Activated T-helper 2 cell treated with anti-CD3 and anti-CD28 coated beads, Interferon-gamma antibody, Interleukin-2, Interleukin-4, amounts not matched to agents 10 μg/mL and 5 μg/mL and 100 μg/mL, durations not matched to agents 14 hours and 24 hours and 36 hours (primary cell): ENCODE measurements at regions not wholly inside any gene's neighbourhood (a gene's known extent, or its start where the extent isn't known, plus 50 kb on each side); places are given as distances from the start of the nearest gene placed in this dataset.
"Not testable (repeated sequence)": the region's sequence is repeated elsewhere in the genome, so short reads cannot be mapped to it uniquely, and the experiment has no call there.

Source experiments
- DNase-seq: peaks from one replicate; pipeline ENCODE4 v3.0.0; 2021; ENCODE audit warnings: low spot score
- H3K27ac Mint-ChIP-seq: one replicate; pipeline ENCODE4 v1.8.0; 2021; ENCODE audit warnings: mixed read lengths
- H3K27me3 Mint-ChIP-seq: one replicate; pipeline ENCODE4 v1.8.0; 2021; ENCODE audit warnings: low read depth, mixed read lengths
- H3K36me3 Mint-ChIP-seq: one replicate; pipeline ENCODE4 v1.8.0; 2021; ENCODE audit warnings: low read depth, mixed read lengths
- H3K4me1 Mint-ChIP-seq: one replicate; pipeline ENCODE4 v1.8.0; 2021; ENCODE audit warnings: low read depth, mixed read lengths
- H3K4me3 Mint-ChIP-seq: one replicate; pipeline ENCODE4 v1.8.0; 2021; ENCODE audit warnings: low read depth, mild to moderate bottlenecking, moderate library complexity, mixed read lengths
- H3K9me3 Mint-ChIP-seq: one replicate; pipeline ENCODE4 v1.8.0; 2021; ENCODE audit warnings: mixed read lengths
- intact Hi-C: fragments of 100-400 bp; cut with micrococcal nuclease; formaldehyde crosslinking; loops from one replicate; pipeline ENCODE4 v1.15.1; 2023

- Mint-ChIP-seq H3K27ac (no peak overlapping the region), H3K4me3 (no peak overlapping the region), H3K9me3 (no peaks in the 10 kb centered on the region), H3K36me3 (no peaks in the 10 kb centered on the region), H3K4me1 (no peaks in the 10 kb centered on the region), H3K27me3 (no peaks in the 10 kb centered on the region)
- no peak for DNase-seq
- intact Hi-C loops: no loop called here
These were observed 301.8 kb downstream of the MED10 start for GRCh38 chr5:6076341-6077239.

GRCh38 chr5:6072488-6072887 is 305.9 kb downstream of the MED10 start:
- H3K36me3 Mint-ChIP-seq, intact Hi-C loops, H3K4me1 Mint-ChIP-seq, H3K4me3 Mint-ChIP-seq, H3K27ac Mint-ChIP-seq, DNase-seq, H3K27me3 Mint-ChIP-seq, H3K9me3 Mint-ChIP-seq: not testable (repeated sequence)

GRCh38 chr5:6069496-6070185 is 308.7 kb downstream of the MED10 start:
- intact Hi-C loops: no loop called here
- H3K36me3 Mint-ChIP-seq: no peaks in the 10 kb centered on the region
- DNase-seq: no peak
- H3K9me3 Mint-ChIP-seq: no peaks in the 10 kb centered on the region
- H3K27ac Mint-ChIP-seq: no peak overlapping the region
- H3K4me1 Mint-ChIP-seq: no peaks in the 10 kb centered on the region
- H3K4me3 Mint-ChIP-seq: no peak overlapping the region
- H3K27me3 Mint-ChIP-seq: no peaks in the 10 kb centered on the region

DNA sequence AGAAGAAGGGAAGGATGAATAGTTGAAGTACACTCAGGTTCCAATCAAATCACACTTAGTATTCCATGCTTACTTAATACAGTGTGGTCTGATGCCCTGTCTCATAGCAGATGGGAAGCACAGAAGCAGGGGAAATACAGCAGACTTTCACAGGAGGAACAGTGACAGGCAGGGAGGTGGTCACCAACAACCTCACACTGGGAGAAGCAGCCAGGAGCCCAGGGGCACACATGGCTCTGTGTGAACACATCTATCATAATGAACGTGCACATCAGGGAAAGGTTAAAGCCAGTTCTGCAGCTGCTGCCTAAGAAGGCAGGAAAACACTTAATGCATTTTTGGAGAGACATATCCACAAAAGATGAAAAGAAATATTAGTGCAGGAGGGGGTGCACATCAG is 312.3 kb downstream of the MED10 start:
- Mint-ChIP-seq H3K36me3 (no peaks in the 10 kb centered on the region), H3K9me3 (no peaks in the 10 kb centered on the region), H3K4me1 (no peaks in the 10 kb centered on the region), H3K27ac (no peak overlapping the region), H3K27me3 (no peaks in the 10 kb centered on the region), H3K4me3 (no peak overlapping the region)
- no peak for DNase-seq
- intact Hi-C loops: no loop called here

DNA sequence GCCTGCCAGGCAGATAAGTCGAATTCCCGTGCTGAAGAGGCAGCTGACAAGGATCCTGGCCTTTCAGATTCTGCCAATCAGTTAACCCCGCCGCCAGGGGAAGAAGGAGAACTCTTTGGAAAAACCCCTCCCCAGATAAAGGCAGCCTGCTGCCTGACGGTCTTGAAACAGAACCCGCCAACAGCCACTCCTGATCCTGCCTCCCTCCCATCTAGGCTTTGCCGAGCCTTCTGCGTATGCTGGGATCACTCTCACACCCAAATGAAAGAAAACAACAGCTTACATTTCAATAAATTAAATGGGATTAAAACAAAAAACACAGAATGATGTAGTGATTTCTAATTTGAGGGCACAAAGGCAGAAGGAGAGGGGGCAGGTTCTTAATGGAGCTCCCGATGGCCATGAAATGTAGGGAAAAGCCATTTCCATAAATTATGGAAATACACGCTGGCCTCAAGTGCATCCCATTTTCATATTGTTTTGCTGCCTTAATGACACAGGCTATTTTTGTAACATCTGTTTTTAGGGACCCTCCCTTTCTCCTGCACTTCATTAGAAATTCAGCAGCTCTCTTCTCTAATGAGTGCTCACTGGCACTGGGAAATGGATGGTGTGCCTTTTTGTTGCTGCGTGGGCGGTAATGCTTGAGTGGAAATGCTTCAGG is 319.1 kb downstream of the MED10 start:
- H3K4me1 Mint-ChIP-seq: no peaks in the 10 kb centered on the region
- DNase-seq: no peak
- H3K27me3 Mint-ChIP-seq: no peaks in the 10 kb centered on the region
- no peak overlapping the region for H3K4me3 Mint-ChIP-seq
- intact Hi-C loops: no loop called here
- no peak overlapping the region for H3K27ac Mint-ChIP-seq
- no peaks in the 10 kb centered on the region for H3K36me3 Mint-ChIP-seq
- no peaks in the 10 kb centered on the region for H3K9me3 Mint-ChIP-seq

GRCh38 chr5:6058055-6058715 is 320.2 kb downstream of the MED10 start:
- intact Hi-C loops: no loop called here
- H3K36me3 Mint-ChIP-seq: no peaks in the 10 kb centered on the region
- H3K9me3 Mint-ChIP-seq: no peaks in the 10 kb centered on the region
- no peak overlapping the region for H3K27ac Mint-ChIP-seq
- DNase-seq: no peak
- H3K4me3 Mint-ChIP-seq: no peak overlapping the region
- H3K27me3 Mint-ChIP-seq: no peaks in the 10 kb centered on the region
- H3K4me1 Mint-ChIP-seq: no peaks in the 10 kb centered on the region

DNA sequence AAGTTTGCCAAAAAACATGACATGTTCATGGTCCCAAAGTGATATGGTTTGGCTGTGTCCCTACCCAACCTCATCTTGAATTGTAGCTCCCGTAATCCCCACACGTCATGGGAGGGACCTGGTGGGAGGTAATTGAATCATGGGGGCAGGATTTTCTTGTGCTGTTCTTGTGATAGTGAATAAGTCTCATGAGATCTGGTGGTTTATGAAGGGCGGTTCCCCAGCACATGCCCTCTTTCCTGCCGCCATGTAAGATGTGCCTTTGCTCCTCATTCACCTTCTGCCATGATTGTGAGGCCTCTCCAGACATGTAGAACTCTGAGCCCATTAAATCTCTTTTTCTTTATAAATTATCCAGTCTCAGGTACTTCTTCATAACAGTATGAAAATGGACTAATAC is 322.1 kb downstream of the MED10 start:
- no peak for DNase-seq
- H3K27me3 Mint-ChIP-seq: no peaks in the 10 kb centered on the region
- H3K27ac Mint-ChIP-seq: no peak overlapping the region
- intact Hi-C loops: no loop called here
- no peaks in the 10 kb centered on the region for H3K9me3 Mint-ChIP-seq
- H3K4me1 Mint-ChIP-seq: no peaks in the 10 kb centered on the region
- no peak overlapping the region for H3K4me3 Mint-ChIP-seq
- H3K36me3 Mint-ChIP-seq: no peaks in the 10 kb centered on the region

GRCh38 chr5:6049662-6050061 is 328.7 kb downstream of the MED10 start:
- Mint-ChIP-seq H3K36me3 (no peaks in the 10 kb centered on the region), H3K9me3 (no peaks in the 10 kb centered on the region), H3K27me3 (no peaks in the 10 kb centered on the region), H3K4me1 (no peaks in the 10 kb centered on the region), H3K27ac (no peak overlapping the region), H3K4me3 (no peak overlapping the region)
- no peak for DNase-seq
- intact Hi-C loops: no loop called here

- Mint-ChIP-seq H3K27me3 (no peaks in the 10 kb centered on the region), H3K4me1 (no peaks in the 10 kb centered on the region), H3K9me3 (no peaks in the 10 kb centered on the region), H3K27ac (no peak overlapping the region), H3K36me3 (no peaks in the 10 kb centered on the region), H3K4me3 (no peak overlapping the region)
- no peak for DNase-seq
- intact Hi-C loops: no loop called here
These were observed 329.6 kb downstream of the MED10 start for GRCh38 chr5:6048746-6049145.

DNA sequence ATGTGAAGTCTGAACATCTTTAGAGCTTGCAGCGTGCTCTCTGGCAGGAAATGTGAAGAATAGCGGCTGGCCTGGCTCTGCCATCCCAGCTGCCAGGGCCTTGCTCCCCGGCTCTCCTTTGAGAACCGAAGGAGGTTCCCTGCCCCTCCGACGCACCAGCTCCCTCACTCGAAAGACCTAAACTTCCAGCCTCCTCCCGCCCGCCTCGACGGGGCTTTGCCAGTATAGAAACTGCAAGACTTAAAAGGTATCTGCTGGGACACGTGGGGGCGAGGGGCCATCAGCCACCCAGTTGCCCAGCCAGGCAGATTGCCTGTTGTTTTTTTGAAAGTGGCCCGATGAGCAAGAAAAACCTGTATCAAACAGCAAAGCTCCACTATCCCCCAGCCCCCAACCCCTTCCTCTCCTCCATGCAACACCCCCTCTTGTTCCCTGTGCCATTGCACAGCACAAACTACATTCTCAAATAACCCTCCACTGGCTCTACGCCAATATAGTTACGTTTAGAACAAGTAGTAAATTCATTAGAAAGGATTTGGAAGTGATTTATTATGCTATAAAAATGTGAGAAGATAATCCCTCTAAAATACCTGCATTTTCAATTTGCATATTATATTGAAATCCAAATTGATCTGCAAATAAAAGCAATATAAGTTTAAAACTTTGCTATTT is 331.9 kb downstream of the MED10 start:
- no peak overlapping the region for H3K4me3 Mint-ChIP-seq
- intact Hi-C loops: no loop called here
- H3K4me1 Mint-ChIP-seq: no peaks in the 10 kb centered on the region
- H3K27me3 Mint-ChIP-seq: no peaks in the 10 kb centered on the region
- no peak overlapping the region for H3K27ac Mint-ChIP-seq
- no peaks in the 10 kb centered on the region for H3K9me3 Mint-ChIP-seq
- DNase-seq: no peak
- H3K36me3 Mint-ChIP-seq: no peaks in the 10 kb centered on the region

DNA sequence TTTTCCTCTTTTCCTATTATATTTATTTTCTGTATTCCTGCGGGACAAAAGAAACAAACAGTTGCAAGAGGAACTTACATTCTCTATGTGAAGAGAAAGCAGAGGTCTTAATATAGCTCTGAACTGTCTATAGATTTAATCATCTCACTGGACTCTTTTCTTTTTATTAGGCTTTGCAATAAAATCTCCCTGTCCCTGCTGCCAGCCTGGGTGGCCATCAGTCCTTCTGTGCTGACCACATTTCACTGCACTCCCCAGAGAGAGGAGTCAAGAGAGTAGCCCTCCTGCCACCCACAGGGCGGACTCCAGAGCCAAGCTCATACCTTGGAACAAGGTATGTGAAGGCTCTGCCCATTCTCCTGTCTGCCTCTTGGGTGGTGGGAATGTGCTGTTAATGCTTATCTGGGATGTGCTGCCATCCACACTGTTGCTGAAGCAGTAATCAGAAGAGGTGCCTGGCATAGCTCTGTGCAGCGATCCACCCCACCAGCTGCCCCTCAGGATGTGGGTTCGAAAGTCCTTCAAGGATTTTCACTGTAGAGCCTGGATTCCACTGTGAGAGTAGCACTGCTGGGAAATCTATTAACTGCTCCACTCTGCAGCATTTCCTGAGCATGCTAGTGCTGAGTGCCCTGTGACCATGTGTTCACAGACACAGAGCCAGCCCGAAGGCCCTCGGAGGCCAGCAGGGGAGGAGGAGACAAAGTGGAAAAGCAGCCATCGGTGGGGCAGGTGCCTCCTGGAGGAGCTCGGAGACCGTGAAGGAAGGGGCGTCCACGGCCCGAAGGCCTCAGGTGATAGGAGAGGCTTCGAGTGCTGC is 334.6 kb downstream of the MED10 start:
- Mint-ChIP-seq H3K27ac (no peak overlapping the region), H3K36me3 (no peaks in the 10 kb centered on the region), H3K4me3 (no peak overlapping the region), H3K4me1 (no peaks in the 10 kb centered on the region), H3K27me3 (no peaks in the 10 kb centered on the region), H3K9me3 (no peaks in the 10 kb centered on the region)
- intact Hi-C loops: no loop called here
- DNase-seq: no peak
